Testis (tissue), 2 donors: ENCODE measurements at regions not wholly inside any gene's neighbourhood (a gene's known extent, or its start where the extent isn't known, plus 50 kb on each side); places are given as distances from the start of the nearest gene placed in this dataset.

Source experiments
- CTCF ChIP-seq, 3 experiments: fragments of 450-650 bp in 2 of 3; fragments of 200-600 bp in 1 of 3; sonication (generic) in 1 of 3; IDR thresholded peaks; one replicate each; pipeline ENCODE4 v1.5.1; 2016 to 2019; ENCODE audit warnings: antibody characterized with exemption in 3 of 3, mild to moderate bottlenecking in 2 of 3, moderate library complexity in 1 of 3
- POLR2A ChIP-seq: fragments of 450-650 bp; IDR thresholded peaks from one replicate; pipeline ENCODE4 v1.6.1; 2017; ENCODE audit warnings: antibody characterized with exemption, mild to moderate bottlenecking, moderate library complexity

GRCh38 chr10:106083572-106083971 is 1080.9 kb downstream of the SORCS1 start:
- no peak for TF ChIP-seq POLR2A
- TF ChIP-seq CTCF (IDR thresholded peaks at IDR 0.05) = no peak
